Keratinocyte (primary cell): ENCODE measurements at regions not wholly inside any gene's neighbourhood (a gene's known extent, or its start where the extent isn't known, plus 50 kb on each side); places are given as distances from the start of the nearest gene placed in this dataset.
A peak's percentile ranks its signal among the peaks of the same experiment; 100 is the strongest.

Source experiments
- DNase-seq: peaks from one replicate; pipeline ENCODE4 v3.0.0-alpha.2; 2011; ENCODE audit warnings: low read depth, missing footprints, low spot score
- FAIRE-seq: peaks from 2 replicates; lab custom pipeline; 2011; peaks lifted over from hg19 to GRCh38; lab: Jason Lieb, UNC
- H2AFZ ChIP-seq: 2 replicates; pipeline ENCODE4 v1.6.0; 2012; ENCODE audit warnings: low read length, control low read depth, inconsistent platforms; ENCODE audit not compliant: control insufficient read depth
- H3K27ac ChIP-seq: 2 replicates; pipeline ENCODE4 v1.5.1; 2011; ENCODE audit warnings: low read length; ENCODE audit not compliant: control insufficient read depth, insufficient read depth
- H3K27me3 ChIP-seq: 3 replicates; pipeline ENCODE4 v1.6.0; 2011; ENCODE audit warnings: low read length; ENCODE audit not compliant: control insufficient read depth, insufficient read depth; ENCODE audit errors: extremely low read depth
- H3K36me3 ChIP-seq, 2 experiments: 2 replicates in 1 of 2; 3 replicates in 1 of 2; pipeline ENCODE4 v1.5.1; 2011; ENCODE audit warnings: low read length in 2 of 2, mild to moderate bottlenecking in 1 of 2; ENCODE audit not compliant: control insufficient read depth in 2 of 2, insufficient read depth in 2 of 2; ENCODE audit errors: extremely low read depth in 1 of 2
- H3K4me1 ChIP-seq: 3 replicates; pipeline ENCODE4 v1.5.1; 2011; ENCODE audit warnings: low read length; ENCODE audit not compliant: control insufficient read depth, insufficient read depth; ENCODE audit errors: extremely low read depth
- H3K4me2 ChIP-seq: 3 replicates; pipeline ENCODE4 v1.6.0; 2011; ENCODE audit warnings: low read depth, low read length; ENCODE audit not compliant: control insufficient read depth, insufficient read depth; ENCODE audit errors: extremely low read depth
- H3K4me3 ChIP-seq, 3 experiments: fragments of 200-600 bp in 1 of 3; sonication (generic) in 1 of 3; 2 replicates in 2 of 3; 3 replicates in 1 of 3; pipeline ENCODE4 v1.5.1; 2011 to 2016; ENCODE audit warnings: low read length in 3 of 3, mild to moderate bottlenecking in 3 of 3, control low read depth in 2 of 3, inconsistent platforms in 1 of 3, low read depth in 1 of 3, mixed read lengths in 1 of 3, mixed run types in 1 of 3, moderate library complexity in 1 of 3; ENCODE audit not compliant: control insufficient read depth in 2 of 3, insufficient read depth in 2 of 3; ENCODE audit errors: extremely low read depth in 1 of 3
- H3K79me2 ChIP-seq: 2 replicates; pipeline ENCODE4 v1.6.0; 2012; ENCODE audit warnings: low read length; ENCODE audit not compliant: control insufficient read depth, insufficient read depth
- H3K9ac ChIP-seq: 3 replicates; pipeline ENCODE4 v1.6.0; 2011; ENCODE audit warnings: low read length; ENCODE audit not compliant: control insufficient read depth, insufficient read depth; ENCODE audit errors: extremely low read depth
- H3K9me1 ChIP-seq: 3 replicates; pipeline ENCODE4 v1.6.0; 2011; ENCODE audit warnings: low read length; ENCODE audit not compliant: control insufficient read depth, insufficient read depth; ENCODE audit errors: extremely low read depth
- H3K9me3 ChIP-seq: 2 replicates; pipeline ENCODE4 v1.5.1; 2012; ENCODE audit warnings: low read depth, low read length; ENCODE audit not compliant: control insufficient read depth
- H4K20me1 ChIP-seq: 3 replicates; pipeline ENCODE4 v1.6.0; 2011; ENCODE audit warnings: low read length; ENCODE audit not compliant: control insufficient read depth, insufficient read depth; ENCODE audit errors: extremely low read depth
- CTCF ChIP-seq, 3 experiments: IDR thresholded peaks in 1 of 3; conservative IDR thresholded peaks in 1 of 3; optimal IDR thresholded peaks in 1 of 3; 2 replicates in 2 of 3; 3 replicates in 1 of 3; pipeline versions ENCODE3 to v1.5.1; 2011; ENCODE audit warnings: low read length in 3 of 3, mild to moderate bottlenecking in 3 of 3, moderate library complexity in 2 of 3, control low read depth in 1 of 3, inconsistent platforms in 1 of 3; ENCODE audit not compliant: insufficient read depth in 2 of 3; ENCODE audit errors: extremely low read depth in 1 of 3
- EZH2 ChIP-seq: IDR thresholded peaks from one replicate; pipeline ENCODE4 v1.6.1; 2012; ENCODE audit warnings: inconsistent platforms, mild to moderate bottlenecking, low read length, moderate library complexity
- dilution Hi-C: fragments of 300-500 bp; cut with MboI; formaldehyde crosslinking; loops from one replicate; pipeline ENCODE4 v1.7.0; 2020; ENCODE audit warnings: low sequenced_read_pairs; ENCODE audit not compliant: extremely low pct_ligation_motif_present

GRCh38 chr11:112613051-112613972 is 347.9 kb upstream of the NCAM1 start:
- Histone ChIP-seq H3K27me3 (no peaks in the 10 kb centered on the region), H3K4me2 (peak overlapping the region; percentile 62)
- peak; percentile 42 for DNase-seq

GRCh38 chr11:112614605-112615004 is 346.6 kb upstream of the NCAM1 start:
- H3K4me2 ChIP-seq: peak overlapping the region; percentile 62
- H2AFZ ChIP-seq: no peak overlapping the region
- H3K79me2 ChIP-seq: no peaks in the 10 kb centered on the region
- DNase-seq (peak; percentile 45), FAIRE-seq (peak; percentile 67)
- H3K27me3 ChIP-seq: no peaks in the 10 kb centered on the region
- no peaks in the 10 kb centered on the region for H3K9me3 ChIP-seq
- H3K9me1 ChIP-seq: no peaks in the 10 kb centered on the region
- dilution Hi-C loops: no loop called here
- TF ChIP-seq CTCF (optimal IDR thresholded peaks at IDR 0.05 in 1 of 3, IDR thresholded peaks at IDR 0.05 in 1 of 3, conservative IDR thresholded peaks at IDR 0.05 in 1 of 3; ENCODE audit: extremely low read depth in 1 of 3, insufficient read depth in 2 of 3, low read length in 3 of 3) (no peak), EZH2 (no peak)
- H3K4me3 ChIP-seq: no peak overlapping the region
- no peaks in the 10 kb centered on the region for H4K20me1 ChIP-seq
- H3K27ac ChIP-seq: peak overlapping the region; percentile 90
- no peak overlapping the region for H3K9ac ChIP-seq
- no peaks in the 10 kb centered on the region for H3K36me3 ChIP-seq
- H3K4me1 ChIP-seq: peaks cover 51% of the 10 kb centered on the region

More at GRCh38 chr11:112613051-112613972, 347.9 kb upstream of the NCAM1 start:
- TF ChIP-seq CTCF (optimal IDR thresholded peaks at IDR 0.05 in 1 of 3, IDR thresholded peaks at IDR 0.05 in 1 of 3, conservative IDR thresholded peaks at IDR 0.05 in 1 of 3; ENCODE audit: extremely low read depth in 1 of 3, insufficient read depth in 2 of 3, low read length in 3 of 3) (no peak), EZH2 (no peak)
- FAIRE-seq: peak; percentile 90
- peaks cover 51% of the 10 kb centered on the region for H3K4me1 ChIP-seq
- dilution Hi-C loops: no loop called here
- peak overlapping the region; percentile 64 for H3K9ac ChIP-seq
- H3K4me3 ChIP-seq: peak overlapping the region in 2 of 3 experiments; percentile 17 to 38
- no peaks in the 10 kb centered on the region for H3K36me3 ChIP-seq
- no peaks in the 10 kb centered on the region for H4K20me1 ChIP-seq
- no peaks in the 10 kb centered on the region for H3K79me2 ChIP-seq
- H2AFZ ChIP-seq: peak overlapping the region; percentile 67
- no peaks in the 10 kb centered on the region for H3K9me1 ChIP-seq
- peak overlapping the region; percentile 90 for H3K27ac ChIP-seq
- no peaks in the 10 kb centered on the region for H3K9me3 ChIP-seq
